ENCODE measurements at regions not wholly inside any gene's neighbourhood (a gene's known extent, or its start where the extent isn't known, plus 50 kb on each side); places are given as distances from the start of the nearest gene placed in this dataset.

- TF ChIP-seq CTCF (IDR thresholded peaks at IDR 0.05 in 2 of 3, conservative IDR thresholded peaks at IDR 0.05 in 1 of 3; ENCODE audit: control insufficient read depth in 2 of 3, extremely low read depth in 1 of 3, insufficient read depth in 1 of 3, low read depth in 3 of 3, low read length in 3 of 3), result no peak
- no peak for TF ChIP-seq MXI1 (IDR thresholded peaks at IDR 0.05; ENCODE audit: low read depth, low read length)
- TF ChIP-seq TCF12 (IDR thresholded peaks at IDR 0.05; ENCODE audit: low read depth, low read length), result no peak
- TF ChIP-seq POLR2A (IDR thresholded peaks at IDR 0.05; ENCODE audit: low read depth, low read length), result no peak
- no peak for TF ChIP-seq SKIL (IDR thresholded peaks at IDR 0.05; ENCODE audit: low read depth, poor library complexity, severe bottlenecking)
- TF ChIP-seq EZH2 (IDR thresholded peaks at IDR 0.05; ENCODE audit: borderline replicate concordance, control insufficient read depth, low read depth, low read length), result no peak
- TF ChIP-seq GABPA (IDR thresholded peaks at IDR 0.05; ENCODE audit: low read depth), result no peak
- TF ChIP-seq TCF3 (IDR thresholded peaks at IDR 0.05; ENCODE audit: borderline replicate concordance, insufficient read depth, low read depth, low read length), result no peak
- TF ChIP-seq TAF1 (IDR thresholded peaks at IDR 0.05; ENCODE audit: borderline replicate concordance, low read depth, low read length), result no peak
- TF ChIP-seq HDAC2 (IDR thresholded peaks at IDR 0.05), result no peak
Observed at GRCh38 chr2:59249441-59250306, 1008.5 kb upstream of the FANCL start.

All from GM12878 (cell line).